Activated B cell treated with CpG ODN at 0.5 μM for 24 hours (primary cell): ENCODE measurements at regions not wholly inside any gene's neighbourhood (a gene's known extent, or its start where the extent isn't known, plus 50 kb on each side); places are given as distances from the start of the nearest gene placed in this dataset.
"Not testable (repeated sequence)": the region's sequence is repeated elsewhere in the genome, so short reads cannot be mapped to it uniquely, and the experiment has no call there.

Source experiments
- ATAC-seq: fragments of 200-7000 bp; cut with Tn5 transposase; one replicate; pipeline ENCODE4 v1.10.0; 2021; ENCODE audit warnings: low read depth, mild to moderate bottlenecking, moderate library complexity
- CTCF ChIA-PET: fragments of 350-600 bp; sonication (Branson Sonifier 250); formaldehyde crosslinking; loops from one replicate; lab custom pipeline; 2021; ENCODE audit warnings: antibody characterized with exemption; lab: Charles Lee
- POLR2A ChIA-PET: fragments of 350-600 bp; sonication (Branson Sonifier 250); formaldehyde crosslinking; loops from one replicate; lab custom pipeline; 2021; ENCODE audit warnings: antibody characterized with exemption; lab: Charles Lee
- DNase-seq: peaks from one replicate; pipeline ENCODE4 v3.0.0; 2022
- H3K27ac Mint-ChIP-seq: one replicate; pipeline ENCODE4 v1.8.0; 2020; ENCODE audit warnings: mixed read lengths
- H3K27me3 Mint-ChIP-seq: one replicate; pipeline ENCODE4 v1.8.0; 2021; ENCODE audit warnings: mixed read lengths
- H3K36me3 Mint-ChIP-seq: one replicate; pipeline ENCODE4 v1.8.0; 2021; ENCODE audit warnings: low read depth, mixed read lengths
- H3K4me1 Mint-ChIP-seq: one replicate; pipeline ENCODE4 v1.8.0; 2021; ENCODE audit warnings: mixed read lengths
- H3K4me3 Mint-ChIP-seq: one replicate; pipeline ENCODE4 v1.8.0; 2020; ENCODE audit warnings: mild to moderate bottlenecking, mixed read lengths
- H3K9me3 Mint-ChIP-seq: one replicate; pipeline ENCODE4 v1.8.0; 2020; ENCODE audit warnings: mixed read lengths
- intact Hi-C: fragments of 100-400 bp; cut with micrococcal nuclease; formaldehyde crosslinking; loops from one replicate; pipeline ENCODE4 v1.15.1; 2024
- TF ChIP-seq, protein P1 (sequence below): fragments of 200-600 bp; IDR thresholded peaks from one replicate; pipeline ENCODE4 v1.8.0; 2022; ENCODE audit warnings: antibody characterized with exemption, mild to moderate bottlenecking

GRCh38 chr14:58919217-58919616 lies 269.2 kb upstream of the DAAM1 start:
- H3K9me3 Mint-ChIP-seq = no peaks in the 10 kb centered on the region
- ChIA-PET POLR2A (no interaction called here), CTCF (no interaction called here)
- no peak overlapping the region for H3K4me3 Mint-ChIP-seq
- peaks cover 7% of the 10 kb centered on the region for H3K27me3 Mint-ChIP-seq
- intact Hi-C loops = no loop called here
- DNase-seq = no peak
- H3K4me1 Mint-ChIP-seq = no peaks in the 10 kb centered on the region
- no peak for ATAC-seq
- no peaks in the 10 kb centered on the region for H3K36me3 Mint-ChIP-seq
- no peak overlapping the region for H3K27ac Mint-ChIP-seq
- TF ChIP-seq, protein P1, sequence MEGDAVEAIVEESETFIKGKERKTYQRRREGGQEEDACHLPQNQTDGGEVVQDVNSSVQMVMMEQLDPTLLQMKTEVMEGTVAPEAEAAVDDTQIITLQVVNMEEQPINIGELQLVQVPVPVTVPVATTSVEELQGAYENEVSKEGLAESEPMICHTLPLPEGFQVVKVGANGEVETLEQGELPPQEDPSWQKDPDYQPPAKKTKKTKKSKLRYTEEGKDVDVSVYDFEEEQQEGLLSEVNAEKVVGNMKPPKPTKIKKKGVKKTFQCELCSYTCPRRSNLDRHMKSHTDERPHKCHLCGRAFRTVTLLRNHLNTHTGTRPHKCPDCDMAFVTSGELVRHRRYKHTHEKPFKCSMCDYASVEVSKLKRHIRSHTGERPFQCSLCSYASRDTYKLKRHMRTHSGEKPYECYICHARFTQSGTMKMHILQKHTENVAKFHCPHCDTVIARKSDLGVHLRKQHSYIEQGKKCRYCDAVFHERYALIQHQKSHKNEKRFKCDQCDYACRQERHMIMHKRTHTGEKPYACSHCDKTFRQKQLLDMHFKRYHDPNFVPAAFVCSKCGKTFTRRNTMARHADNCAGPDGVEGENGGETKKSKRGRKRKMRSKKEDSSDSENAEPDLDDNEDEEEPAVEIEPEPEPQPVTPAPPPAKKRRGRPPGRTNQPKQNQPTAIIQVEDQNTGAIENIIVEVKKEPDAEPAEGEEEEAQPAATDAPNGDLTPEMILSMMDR = no peak

GRCh38 chr14:58920230-58920629 lies 268.2 kb upstream of the DAAM1 start:
- H3K36me3 Mint-ChIP-seq = no peaks in the 10 kb centered on the region
- CTCF ChIA-PET = no interaction called here
- peaks cover 7% of the 10 kb centered on the region for H3K27me3 Mint-ChIP-seq
- H3K27ac Mint-ChIP-seq = no peak overlapping the region
- DNase-seq (no peak), ATAC-seq (no peak)
- no peaks in the 10 kb centered on the region for H3K9me3 Mint-ChIP-seq
- intact Hi-C loops = no loop called here
- no peak overlapping the region for H3K4me3 Mint-ChIP-seq
- TF ChIP-seq, protein P1 = no peak
- POLR2A ChIA-PET = no interaction called here
- H3K4me1 Mint-ChIP-seq = no peaks in the 10 kb centered on the region

DNA sequence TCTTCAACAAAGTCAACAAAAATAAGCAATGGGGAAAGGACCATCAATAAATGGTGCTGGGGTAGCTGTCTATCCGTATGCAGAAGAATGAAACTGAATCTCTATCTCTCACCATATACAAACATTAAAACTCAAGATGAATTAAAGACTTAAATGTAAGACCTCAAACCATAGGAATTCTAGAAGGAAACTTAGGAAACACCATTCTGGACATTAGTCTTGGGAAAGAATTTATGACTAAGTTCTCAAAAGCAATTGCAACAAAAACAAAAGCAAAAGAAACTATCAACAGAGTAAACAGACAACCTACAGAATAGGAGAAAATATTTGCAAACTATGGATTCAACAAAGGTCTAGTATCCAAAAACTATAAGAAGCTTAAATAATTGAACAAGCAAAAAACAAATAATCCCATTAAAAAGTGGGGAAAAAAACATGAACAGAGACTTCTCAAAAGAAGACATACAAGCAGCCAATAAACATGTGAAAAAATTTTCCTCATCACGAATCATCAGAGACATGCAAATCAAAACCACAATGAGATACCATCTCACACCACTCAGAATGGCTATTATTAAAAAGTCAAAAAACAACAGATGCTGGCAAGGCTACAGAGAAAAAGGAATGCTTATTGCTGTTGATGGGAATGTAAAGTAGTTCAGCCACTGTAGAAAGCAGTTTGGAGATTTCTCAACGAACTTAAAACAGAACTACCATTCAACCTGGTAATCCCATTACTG lies 266.1 kb upstream of the DAAM1 start:
- H3K27ac Mint-ChIP-seq, ATAC-seq, H3K27me3 Mint-ChIP-seq, H3K4me1 Mint-ChIP-seq, H3K36me3 Mint-ChIP-seq, POLR2A ChIA-PET, DNase-seq, CTCF ChIA-PET, H3K4me3 Mint-ChIP-seq, intact Hi-C loops, H3K9me3 Mint-ChIP-seq: not testable (repeated sequence)

- no peaks in the 10 kb centered on the region for H3K36me3 Mint-ChIP-seq
- no peaks in the 10 kb centered on the region for H3K9me3 Mint-ChIP-seq
- intact Hi-C loops = no loop called here
- H3K27ac Mint-ChIP-seq = no peak overlapping the region
- ChIA-PET CTCF (no interaction called here), POLR2A (no interaction called here)
- TF ChIP-seq, protein P1 = no peak
- H3K27me3 Mint-ChIP-seq = peaks cover 7% of the 10 kb centered on the region
- DNase-seq (no peak), ATAC-seq (no peak)
- no peak overlapping the region for H3K4me3 Mint-ChIP-seq
- H3K4me1 Mint-ChIP-seq = no peaks in the 10 kb centered on the region
Observed at GRCh38 chr14:58923751-58924405, 264.6 kb upstream of the DAAM1 start.

- CTCF ChIA-PET = no interaction called here
- H3K4me1 Mint-ChIP-seq = no peaks in the 10 kb centered on the region
- no peak overlapping the region for H3K4me3 Mint-ChIP-seq
- DNase-seq (no peak), ATAC-seq (no peak)
- intact Hi-C loops = no loop called here
- H3K27me3 Mint-ChIP-seq = no peaks in the 10 kb centered on the region
- H3K36me3 Mint-ChIP-seq = no peaks in the 10 kb centered on the region
- H3K27ac Mint-ChIP-seq = no peak overlapping the region
- peaks cover 8% of the 10 kb centered on the region for H3K9me3 Mint-ChIP-seq
- POLR2A ChIA-PET = no interaction called here
- TF ChIP-seq, protein P1 = no peak
Observed at GRCh38 chr14:58941629-58942028, 246.8 kb upstream of the DAAM1 start.
